Stimulated activated CD4-positive, alpha-beta T cell treated with anti-CD3 and anti-CD28 coated beads, Interleukin-15, amount 100 ng/mL, for 1 hour (primary cell): ENCODE measurements at regions not wholly inside any gene's neighbourhood (a gene's known extent, or its start where the extent isn't known, plus 50 kb on each side); places are given as distances from the start of the nearest gene placed in this dataset.

Source experiments
- DNase-seq, 2 donors: peaks; one replicate each; pipeline ENCODE4 v3.0.0-alpha.2; 2020; ENCODE audit warnings: low read depth in 1 of 2, low spot score in 1 of 2

GRCh38 chr9:20048437-20048836 lies 259.6 kb upstream of the SLC24A2 start:
- no peak for DNase-seq

- no peak for DNase-seq
These were observed 255.8 kb upstream of the SLC24A2 start for GRCh38 chr9:20044686-20045085.

- no peak for DNase-seq
These were observed 254.6 kb upstream of the SLC24A2 start for GRCh38 chr9:20043461-20043860.

GRCh38 chr9:20043035-20043434 lies 254.2 kb upstream of the SLC24A2 start:
- no peak for DNase-seq

- no peak for DNase-seq
These were observed 253.4 kb upstream of the SLC24A2 start for GRCh38 chr9:20042128-20042711.

GRCh38 chr9:20041697-20042081 lies 252.9 kb upstream of the SLC24A2 start:
- DNase-seq = no peak

DNA sequence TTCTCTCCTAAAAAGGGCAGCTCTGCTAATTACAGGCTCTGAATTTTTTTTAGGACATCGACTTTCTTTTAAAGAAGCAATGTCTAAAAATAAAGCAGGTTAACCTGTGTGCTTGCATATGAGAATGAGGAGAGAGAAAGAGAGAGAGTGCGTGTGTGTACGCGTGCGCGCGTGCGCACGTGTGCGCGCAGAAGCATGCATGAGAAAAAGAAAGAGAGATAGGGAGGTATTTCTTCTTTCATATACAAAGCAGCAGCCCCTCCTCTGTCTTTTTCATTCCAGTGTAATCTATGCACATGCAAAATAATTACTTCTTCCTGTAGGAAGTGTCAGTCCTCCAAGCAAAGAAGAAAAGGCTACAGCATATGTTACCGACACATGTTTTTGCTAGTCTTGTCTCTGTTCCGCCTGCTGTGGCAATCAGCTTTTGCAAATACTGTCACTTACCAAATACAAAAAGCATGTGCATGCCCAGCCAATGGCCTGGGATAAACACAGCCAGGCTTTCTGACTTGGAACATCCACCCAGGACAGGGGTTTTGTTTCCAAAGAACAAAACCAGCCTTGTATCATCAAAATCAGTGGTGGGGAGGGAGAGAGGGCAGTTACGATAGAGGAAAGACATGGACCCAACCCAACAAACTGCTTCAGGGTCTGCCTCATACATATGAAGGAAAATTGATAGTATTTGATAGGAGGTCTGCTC lies 252.3 kb upstream of the SLC24A2 start:
- no peak for DNase-seq

- no peak for DNase-seq
These were observed 248.9 kb upstream of the SLC24A2 start for GRCh38 chr9:20037699-20038098.

DNA sequence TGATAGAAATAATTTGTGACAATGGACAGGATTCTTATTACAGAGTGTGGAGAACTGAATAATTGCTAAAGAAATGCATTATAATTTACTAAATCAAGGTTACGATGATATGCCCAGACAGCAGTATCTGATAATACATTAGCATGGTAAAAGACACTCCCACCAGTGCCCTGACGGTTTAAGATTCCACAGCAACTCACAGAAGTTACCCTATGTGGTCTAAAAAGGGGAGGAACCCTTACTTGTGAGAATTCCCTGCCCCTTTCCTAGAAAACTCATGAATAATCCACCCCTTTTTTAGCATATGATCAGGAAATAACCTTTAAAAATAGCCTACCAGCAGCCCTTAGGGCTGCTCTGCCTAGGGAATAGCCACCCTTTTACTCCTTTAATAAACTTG lies 244.7 kb upstream of the SLC24A2 start:
- no peak for DNase-seq

DNA sequence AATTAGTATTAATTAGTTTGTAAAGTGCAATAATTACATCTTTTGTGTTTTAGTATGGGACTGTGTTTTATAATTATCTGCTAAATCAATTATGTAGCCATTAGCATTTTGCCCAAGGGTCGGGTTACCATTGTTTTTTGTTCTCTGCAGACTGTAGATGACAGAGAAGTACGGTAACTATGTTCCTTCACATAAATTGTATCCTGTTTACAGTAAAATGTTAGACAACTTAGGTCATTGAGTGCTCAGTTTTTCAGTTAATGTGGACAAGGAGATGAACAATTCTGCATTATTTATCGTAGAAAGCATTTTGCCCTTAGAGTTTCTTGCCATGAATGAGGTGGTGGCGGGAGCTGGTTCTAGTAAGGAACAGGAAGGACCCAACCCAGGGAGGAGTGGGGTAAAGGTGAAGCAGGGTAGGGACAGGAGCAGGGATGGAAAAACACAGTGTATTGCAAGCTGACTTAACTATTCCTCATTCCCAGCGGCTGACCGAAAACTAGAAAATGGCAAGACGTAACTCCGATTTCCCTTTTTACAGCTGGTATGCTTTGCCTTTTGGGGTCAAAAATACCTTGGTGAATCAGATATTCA lies 243.7 kb upstream of the SLC24A2 start:
- DNase-seq = no peak

- no peak for DNase-seq
These were observed 243.0 kb upstream of the SLC24A2 start for GRCh38 chr9:20031836-20032235.

DNA sequence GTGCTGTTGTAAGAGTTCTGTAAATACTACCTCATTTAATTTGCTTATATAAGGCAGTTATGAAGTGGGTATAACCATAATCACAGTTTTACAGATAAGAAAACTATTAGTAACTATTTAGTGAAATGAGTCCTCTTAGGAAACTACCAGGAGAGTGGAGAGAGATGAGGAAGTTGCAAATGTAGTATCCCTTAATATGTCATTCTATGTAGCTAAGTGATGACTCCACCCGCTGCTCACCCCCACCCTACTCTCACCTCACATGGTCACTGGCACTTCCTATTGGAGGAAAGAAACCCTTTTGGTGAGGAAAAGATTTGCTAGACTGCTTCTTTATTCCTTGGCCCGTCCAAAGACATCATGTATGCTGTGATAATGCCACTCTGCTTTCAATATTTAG lies 241.8 kb upstream of the SLC24A2 start:
- DNase-seq = no peak

DNA sequence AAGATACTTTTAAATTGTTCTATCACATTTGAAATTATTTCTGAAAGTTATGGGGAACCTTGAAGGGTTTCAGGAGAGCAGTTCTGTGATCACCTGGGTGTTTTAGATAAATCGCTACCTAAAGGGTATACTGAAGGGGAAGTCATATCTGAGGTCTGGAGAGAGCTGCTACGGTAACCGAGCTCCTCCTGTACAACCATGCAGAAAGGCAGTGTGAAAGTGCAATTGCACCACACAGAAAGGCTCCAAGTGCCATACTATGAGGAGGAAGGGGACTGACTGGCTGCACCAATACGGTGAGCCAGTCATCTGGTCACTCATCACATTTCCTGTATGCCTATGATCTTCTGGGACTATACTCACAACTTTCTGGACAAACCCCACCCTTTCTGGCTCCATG lies 241.4 kb upstream of the SLC24A2 start:
- DNase-seq = no peak

GRCh38 chr9:20028849-20029231 lies 240.0 kb upstream of the SLC24A2 start:
- no peak for DNase-seq

DNA sequence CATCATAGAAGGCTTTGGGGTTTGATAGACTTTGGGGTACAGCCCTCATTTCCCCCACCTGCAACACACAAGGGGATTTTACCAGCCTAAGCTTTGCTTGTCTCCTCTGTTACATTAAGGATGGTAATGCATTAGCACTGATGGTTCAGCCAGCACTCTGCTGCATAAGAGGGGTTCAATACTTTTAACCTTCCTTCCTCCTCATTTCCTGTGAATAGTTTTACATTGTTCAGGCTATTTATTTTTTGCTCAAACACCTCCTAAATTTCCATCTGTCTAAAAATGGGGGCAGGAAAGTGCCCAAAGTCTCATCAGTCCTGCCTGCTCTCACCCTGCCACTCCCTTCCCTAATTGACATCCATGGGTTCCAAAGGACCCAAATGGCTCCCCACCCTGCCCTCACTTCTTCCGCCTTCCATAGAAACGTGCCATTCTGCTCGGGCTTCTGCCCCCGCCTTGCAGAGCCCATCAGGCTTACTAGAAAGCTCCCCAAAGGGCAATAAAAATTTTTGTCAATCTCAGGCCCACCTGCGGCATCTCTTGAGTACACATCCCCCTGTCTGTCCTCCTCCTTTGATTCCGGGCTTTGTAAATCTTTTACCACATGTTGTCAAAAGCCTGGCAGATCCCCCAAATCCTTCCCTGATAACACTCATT lies 239.5 kb upstream of the SLC24A2 start:
- no peak for DNase-seq

DNA sequence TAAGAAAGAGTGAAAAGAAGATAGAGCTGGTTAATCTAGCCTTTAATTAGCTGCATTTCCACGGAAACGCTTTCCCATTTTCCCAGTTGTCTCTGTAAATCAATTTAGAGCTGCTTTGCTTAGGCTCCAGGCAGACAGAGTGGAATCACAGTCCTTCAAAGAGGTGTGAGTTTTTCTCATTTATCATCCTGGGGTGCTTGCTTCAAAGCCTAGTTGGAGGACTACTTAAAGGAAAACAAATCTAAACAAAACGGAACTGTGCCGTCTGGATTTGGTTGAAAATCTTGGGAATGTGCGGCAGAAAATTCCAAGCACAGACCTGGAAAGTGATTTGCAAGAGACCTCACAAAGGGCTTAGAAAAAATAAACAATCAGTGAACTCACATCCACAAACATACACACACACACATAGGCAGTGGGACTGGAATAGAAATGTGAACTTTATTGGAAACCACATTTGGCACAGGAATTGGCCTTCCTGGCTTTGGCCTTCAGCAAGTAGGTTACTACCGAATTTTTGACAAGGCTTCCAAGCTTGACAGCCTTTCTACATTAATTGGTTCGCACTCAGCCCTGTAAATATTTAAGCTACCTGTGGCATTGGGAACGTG lies 235.2 kb upstream of the SLC24A2 start:
- DNase-seq = no peak

GRCh38 chr9:20023210-20023905 lies 234.5 kb upstream of the SLC24A2 start:
- no peak for DNase-seq

DNA sequence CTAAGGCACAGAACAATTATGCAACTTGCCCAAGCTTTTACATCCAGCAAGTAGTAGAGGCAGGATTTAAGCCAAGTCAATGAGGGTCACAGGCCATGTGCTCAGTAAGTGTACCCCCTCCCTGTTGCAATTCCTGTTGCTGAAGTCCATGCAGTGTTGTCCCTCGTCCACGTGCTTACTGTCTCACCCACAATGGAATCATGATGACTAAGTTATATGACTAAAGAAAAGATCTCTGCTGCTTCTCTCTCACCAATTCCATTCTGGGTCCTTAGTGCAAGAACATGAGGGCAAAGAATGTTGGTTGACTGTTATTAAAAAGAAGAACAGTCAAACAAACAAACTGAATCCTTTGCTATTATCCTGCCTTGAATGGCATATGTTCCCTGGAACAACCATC lies 233.6 kb upstream of the SLC24A2 start:
- no peak for DNase-seq

GRCh38 chr9:20016611-20017010 lies 227.8 kb upstream of the SLC24A2 start:
- no peak for DNase-seq

- no peak for DNase-seq
These were observed 226.6 kb upstream of the SLC24A2 start for GRCh38 chr9:20015427-20015931.

DNA sequence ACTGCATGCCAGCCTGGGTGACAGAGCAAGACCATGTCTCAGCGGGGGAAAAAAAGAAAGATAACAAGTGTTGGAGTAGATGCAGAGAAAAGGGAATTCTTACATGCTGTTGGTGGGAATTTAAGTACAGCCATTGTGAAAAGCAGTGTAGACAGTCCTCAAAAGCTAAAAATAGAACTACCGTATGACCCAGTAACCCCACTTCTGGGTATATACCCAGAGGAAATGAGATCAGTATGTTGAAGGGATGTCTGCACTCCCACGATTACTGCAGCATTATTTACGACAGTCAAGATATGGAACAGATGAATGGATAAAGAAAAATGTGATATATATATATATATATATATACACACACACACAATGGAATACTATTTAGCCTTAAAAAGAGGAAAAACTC lies 225.3 kb upstream of the SLC24A2 start:
- no peak for DNase-seq
